K562 (cell line): ENCODE measurements at regions not wholly inside any gene's neighbourhood (a gene's known extent, or its start where the extent isn't known, plus 50 kb on each side); places are given as distances from the start of the nearest gene placed in this dataset.

ENCODE experiments used
- ATAC-seq: fragments of 200-7000 bp; cut with Tn5 transposase; 3 replicates; pipeline ENCODE4 v1.9.1; 2020; ENCODE audit warnings: moderate library complexity
- BruUV-seq: library from RNA; stranded (reverse); fragments of 400-500 nt; replicated peaks from 2 replicates; lab custom pipeline; 2021; lab: Mats Ljungman, UMichigan
- CTCF ChIA-PET: fragments of 300-600 bp; formaldehyde crosslinking; extraction: SDS; loops from one replicate; lab custom pipeline; 2021; ENCODE audit warnings: low intra/inter-chr PET ratio; lab: Yijun Ruan, JAX
- POLR2A ChIA-PET: fragments of 300-600, 350-650 bp; sonication (Branson Sonifier 250); formaldehyde crosslinking; extraction: SDS; loops from one replicate; lab custom pipeline; 2021; ENCODE audit warnings: antibody characterized with exemption, inconsistent platforms; lab: Yijun Ruan, JAX
- DNase-seq, 4 experiments: peaks; one replicate each; pipeline versions ENCODE4 v3.0.0 to v3.0.0-alpha.2; 2011 to 2018; ENCODE audit warnings: low spot score in 3 of 4, mixed read lengths in 3 of 4; ENCODE audit errors: extremely low read depth in 1 of 4
- FAIRE-seq: peaks from 2 replicates; lab custom pipeline; 2011; peaks lifted over from hg19 to GRCh38; lab: Jason Lieb, UNC
- H2AFZ ChIP-seq: 2 replicates; pipeline ENCODE4 v1.6.0; 2011; ENCODE audit warnings: low read depth, low read length, control low read depth, inconsistent platforms
- H3K27ac ChIP-seq: fragments of 200-600 bp; 3 replicates; pipeline ENCODE4 v1.8.0; 2011; ENCODE audit warnings: low read depth, mild to moderate bottlenecking, control low read depth, inconsistent platforms, low read length, moderate library complexity, mixed read lengths; ENCODE audit errors: extremely low read depth
- H3K27me3 ChIP-seq, 2 experiments: fragments of 300-600 bp in 1 of 2; 2 replicates in 1 of 2; 3 replicates in 1 of 2; pipeline versions ENCODE4 v1.6.0 to v1.8.0; 2011; ENCODE audit warnings: inconsistent platforms in 2 of 2, low read length in 2 of 2, mild to moderate bottlenecking in 1 of 2, mixed read lengths in 1 of 2, moderate library complexity in 1 of 2; ENCODE audit not compliant: control insufficient read depth in 2 of 2, insufficient read depth in 2 of 2
- H3K36me3 ChIP-seq: fragments of 300-600 bp; 3 replicates; pipeline ENCODE4 v1.8.0; 2011; ENCODE audit warnings: mild to moderate bottlenecking, low read length, inconsistent platforms; ENCODE audit not compliant: control insufficient read depth, insufficient read depth
- H3K4me1 ChIP-seq, 2 experiments: fragments of 200-600 bp in 1 of 2; replicated peaks in 1 of 2; 2 replicates in 1 of 2; 3 replicates in 1 of 2; pipeline versions ENCODE4 v1.5.1 to v1.8.0; 2011; ENCODE audit warnings: inconsistent platforms in 2 of 2, low read length in 2 of 2, mild to moderate bottlenecking in 1 of 2, mixed read lengths in 1 of 2, moderate library complexity in 1 of 2; ENCODE audit not compliant: control insufficient read depth in 2 of 2, insufficient read depth in 2 of 2
- H3K4me2 ChIP-seq: 2 replicates; pipeline ENCODE4 v1.6.1; 2011; ENCODE audit warnings: low read length, control low read depth, inconsistent platforms, mixed read lengths; ENCODE audit not compliant: insufficient read depth
- H3K4me3 ChIP-seq: fragments of 200-600 bp; sonication (generic), shearing (Covaris generic); 2 replicates; pipeline ENCODE4 v1.5.1; 2016; ENCODE audit warnings: control low read depth, inconsistent platforms
- H3K79me2 ChIP-seq: fragments of 200-600 bp; 3 replicates; pipeline ENCODE4 v1.8.0; 2011; ENCODE audit warnings: low read length, inconsistent platforms; ENCODE audit not compliant: control insufficient read depth, insufficient read depth
- H3K9ac ChIP-seq, 2 experiments: 2 replicates each; pipeline versions ENCODE4 v1.6.0 to v1.6.1; 2011; ENCODE audit warnings: low read depth in 2 of 2, low read length in 2 of 2, control low read depth in 1 of 2, inconsistent platforms in 1 of 2, mild to moderate bottlenecking in 1 of 2, mixed read lengths in 1 of 2; ENCODE audit not compliant: insufficient read depth in 1 of 2
- H3K9me1 ChIP-seq: one replicate; pipeline ENCODE4 v1.6.0; 2011; ENCODE audit warnings: inconsistent platforms, mild to moderate bottlenecking, low read length, moderate library complexity; ENCODE audit not compliant: control insufficient read depth, insufficient read depth
- H3K9me3 ChIP-seq: replicated peaks from 2 replicates; pipeline ENCODE4 v1.5.1; 2011; ENCODE audit warnings: low read depth, low read length, inconsistent platforms; ENCODE audit not compliant: control insufficient read depth, insufficient read depth
- H4K20me1 ChIP-seq: replicated peaks from 2 replicates; pipeline ENCODE4 v1.6.1; 2011; ENCODE audit warnings: low read length, inconsistent platforms, mixed read lengths; ENCODE audit not compliant: control insufficient read depth, insufficient read depth
- BCOR ChIP-seq: fragments of 450-650 bp; IDR thresholded peaks from 2 replicates; pipeline ENCODE4 v1.6.1; 2016
- BMI1 ChIP-seq: fragments of 150-350 bp; IDR thresholded peaks from 2 replicates; pipeline ENCODE4 v1.6.1; 2014; ENCODE audit warnings: low read length
- CTCF ChIP-seq, 3 experiments: IDR thresholded peaks in 2 of 3; conservative IDR thresholded peaks in 1 of 3; 2 replicates each; pipeline ENCODE4 v1.5.1; 2011 to 2012; ENCODE audit warnings: low read length in 3 of 3, mild to moderate bottlenecking in 3 of 3, control low read depth in 2 of 3, improper control_type of control experiment in 1 of 3, inconsistent platforms in 1 of 3, low read depth in 1 of 3, mixed read lengths in 1 of 3, moderate library complexity in 1 of 3; ENCODE audit not compliant: insufficient read depth in 2 of 3
- ETV6 ChIP-seq, 3 experiments: fragments of 150-350 bp in 1 of 3; sonication (generic) in 1 of 3; formaldehyde crosslinking in 1 of 3; IDR thresholded peaks; 2 replicates each; pipeline versions ENCODE4 v1.6.1 to v1.8.0; 2014 to 2022; ENCODE audit warnings: borderline replicate concordance in 2 of 3, low read depth in 2 of 3, antibody characterized with exemption in 1 of 3, low read length in 1 of 3, mild to moderate bottlenecking in 1 of 3, missing genetic modification reagents in 1 of 3
- KHSRP ChIP-seq: fragments of 450-650 bp; IDR thresholded peaks from 2 replicates; pipeline ENCODE4 v1.6.1; 2017
- LARP7 ChIP-seq: fragments of 450-650 bp; IDR thresholded peaks from 2 replicates; pipeline ENCODE4 v1.6.1; 2016
- RAD21 ChIP-seq, 2 experiments: fragments of 250-450 bp in 1 of 2; fragments of 450-650 bp in 1 of 2; sonication (Bioruptor Pico) in 1 of 2; formaldehyde crosslinking in 1 of 2; IDR thresholded peaks in 1 of 2; conservative IDR thresholded peaks in 1 of 2; 2 replicates each; pipeline versions ENCODE4 v1.4.0 to v1.8.0; 2020 to 2022; ENCODE audit warnings: mild to moderate bottlenecking in 2 of 2, moderate library complexity in 1 of 2
- RBM14 ChIP-seq: fragments of 200-400 bp; formaldehyde crosslinking; IDR thresholded peaks from 2 replicates; pipeline ENCODE4 v1.6.1; 2018; ENCODE audit warnings: low read depth, mild to moderate bottlenecking, low read length, moderate library complexity, borderline replicate concordance; ENCODE audit not compliant: insufficient read depth
- ZNF316 ChIP-seq: fragments of 450-650 bp; IDR thresholded peaks from 2 replicates; pipeline ENCODE4 v1.6.1; 2016
- WGBS: fragments of 100-300 bp; shearing (Covaris generic); methylation state at CpG from one replicate; pipeline ENCODE4 v1.1.6; 2016; ENCODE audit warnings: low coverage, mixed read lengths; ENCODE audit not compliant: insufficient coverage; ENCODE audit errors: missing lambda C conversion rate; 5-methylcytosine and 5-hydroxymethylcytosine counted together
- in situ Hi-C: fragments of 300-500 bp; cut with MboI; formaldehyde crosslinking; loops from 4 replicates; pipeline ENCODE4 v1.15.0; 2018; ENCODE audit warnings: inconsistent platforms, mixed read lengths
- intact Hi-C: fragments of 100-400 bp; cut with micrococcal nuclease; formaldehyde crosslinking; loops from 2 replicates; pipeline ENCODE4 v1.14.2; 2022

GRCh38 chr4:26131711-26132110 lies 189.1 kb upstream of the RBPJ start:
- no peaks in the 10 kb centered on the region for H3K4me1 ChIP-seq
- peaks cover 0 to 4% of the 10 kb centered on the region in 2 experiments; a peak in 2 of 5 replicates for H3K27me3 ChIP-seq
- no peaks in the 10 kb centered on the region for H3K9me3 ChIP-seq
- intact Hi-C loops (no loop called here), in situ Hi-C loops (no loop called here)
- WGBS = 1% methylated on average over 6 of the region's 6 CpGs
- CTCF ChIA-PET = no interaction called here
- no peak overlapping the region for H3K4me2 ChIP-seq
- TF ChIP-seq KHSRP = no peak
- no peak for TF ChIP-seq ETV6 (IDR thresholded peaks at IDR 0.05; ENCODE audit: borderline replicate concordance in 1 of 2, low read depth in 2 of 2, low read length in 1 of 2)
- no peak for TF ChIP-seq ETV6 (CRISPR knock-in tag; IDR thresholded peaks at IDR 0.05; ENCODE audit: borderline replicate concordance)
- no peak for TF ChIP-seq BMI1
- no peak for TF ChIP-seq RBM14
- TF ChIP-seq ZNF316 = no peak
- no peak for TF ChIP-seq LARP7
- H3K79me2 ChIP-seq = no peaks in the 10 kb centered on the region
- H3K27ac ChIP-seq = no peak overlapping the region
- ATAC-seq (no peak), DNase-seq (no peak), FAIRE-seq (no peak)
- H2AFZ ChIP-seq = no peak overlapping the region
- POLR2A ChIA-PET = no interaction called here
- no peaks in the 10 kb centered on the region for H4K20me1 ChIP-seq
- H3K36me3 ChIP-seq = no peaks in the 10 kb centered on the region
- no peak overlapping the region for H3K9ac ChIP-seq
- no peaks in the 10 kb centered on the region for H3K9me1 ChIP-seq
- no peak overlapping the region for H3K4me3 ChIP-seq
- no TSS peak for BruUV-seq

DNA sequence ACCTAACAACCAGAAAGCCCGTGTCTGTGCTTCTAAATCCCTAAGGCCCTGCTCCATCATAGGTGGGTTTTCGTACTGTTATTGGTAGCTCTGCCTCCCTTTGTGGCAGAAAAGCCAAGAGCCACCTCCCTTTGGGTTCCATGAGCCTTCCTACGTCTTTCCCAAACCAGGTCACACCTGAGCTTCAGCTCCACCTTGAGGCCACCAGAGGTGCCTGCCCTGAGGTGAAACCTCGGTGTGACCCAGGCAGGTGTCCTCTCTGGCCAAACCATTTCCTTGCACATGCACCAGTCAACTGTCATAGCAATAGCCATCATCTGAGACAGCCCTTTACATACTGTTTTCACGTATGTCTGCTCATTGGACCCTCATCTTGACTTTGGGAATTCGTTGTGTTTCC lies 188.0 kb upstream of the RBPJ start:
- intact Hi-C loops (no loop called here), in situ Hi-C loops (no loop called here)
- H3K36me3 ChIP-seq = no peaks in the 10 kb centered on the region
- peaks cover 0 to 4% of the 10 kb centered on the region in 2 experiments; a peak in 2 of 5 replicates for H3K27me3 ChIP-seq
- no peak for FAIRE-seq
- no peak overlapping the region for H2AFZ ChIP-seq
- no peaks in the 10 kb centered on the region for H3K9me1 ChIP-seq
- H3K79me2 ChIP-seq = no peaks in the 10 kb centered on the region
- 0% methylated on average over 6 of the region's 6 CpGs for WGBS
- peak; percentile 69 for ATAC-seq
- no peaks in the 10 kb centered on the region for H3K4me1 ChIP-seq
- H3K9me3 ChIP-seq = no peaks in the 10 kb centered on the region
- BruUV-seq = no TSS peak
- H3K4me2 ChIP-seq = no peak overlapping the region
- POLR2A ChIA-PET = no interaction called here
- TF ChIP-seq RAD21 (CRISPR knock-in tag; conservative IDR thresholded peaks at IDR 0.05 in 1 of 2, IDR thresholded peaks at IDR 0.05 in 1 of 2) = peak in 1 of 2 experiments; percentile 7; a peak in 1 of 4 replicates
- 0 out of 6 replicates have a peak, but pooled peaks of 1 of the 3 experiments have one; percentile 24 for TF ChIP-seq CTCF (IDR thresholded peaks at IDR 0.05 in 2 of 3, conservative IDR thresholded peaks at IDR 0.05 in 1 of 3; ENCODE audit: insufficient read depth in 2 of 3, low read depth in 1 of 3, low read length in 3 of 3)
- TF ChIP-seq BCOR = no peak
- H3K9ac ChIP-seq = no peak overlapping the region
- H3K27ac ChIP-seq = no peak overlapping the region
- CTCF ChIA-PET = no interaction called here
- no peak overlapping the region for H3K4me3 ChIP-seq
- no peaks in the 10 kb centered on the region for H4K20me1 ChIP-seq
- DNase-seq = peak in 2 of 4 experiments; percentile 6 to 11
